ENCODE measurements at regions not wholly inside any gene's neighbourhood (a gene's known extent, or its start where the extent isn't known, plus 50 kb on each side); places are given as distances from the start of the nearest gene placed in this dataset.

- TF ChIP-seq CTCF (IDR thresholded peaks at IDR 0.05) (no peak), EZH2 (IDR thresholded peaks at IDR 0.05; ENCODE audit: borderline replicate concordance, insufficient read depth, low read depth, low read length, poor library complexity, severe bottlenecking) (no peak)
Measured at GRCh38 chr15:35691173-35691761, 145.3 kb upstream of the DPH6 start.
